B cell (primary cell): ENCODE measurements at regions not wholly inside any gene's neighbourhood (a gene's known extent, or its start where the extent isn't known, plus 50 kb on each side); places are given as distances from the start of the nearest gene placed in this dataset.

Source experiments
- ATAC-seq: fragments of 200-7000 bp; cut with Tn5 transposase; one replicate; pipeline ENCODE4 v1.10.0; 2021; ENCODE audit warnings: low read depth, mild to moderate bottlenecking, moderate number of reproducible peaks, moderate library complexity
- CTCF ChIA-PET: fragments of 350-600 bp; sonication (Branson Sonifier 250); formaldehyde crosslinking; loops from one replicate; lab custom pipeline; 2021; ENCODE audit warnings: antibody characterized with exemption, inconsistent platforms; lab: Charles Lee
- POLR2A ChIA-PET: fragments of 350-600 bp; sonication (Branson Sonifier 250); formaldehyde crosslinking; loops from one replicate; lab custom pipeline; 2021; ENCODE audit warnings: antibody characterized with exemption; lab: Charles Lee
- DNase-seq: peaks from one replicate; pipeline ENCODE4 v3.0.0; 2013
- H2AFZ ChIP-seq: 2 replicates; pipeline ENCODE4 v1.6.1; 2012; ENCODE audit warnings: mild to moderate bottlenecking, low read depth, low read length; ENCODE audit not compliant: insufficient read depth, poor library complexity, severe bottlenecking
- H3K27ac ChIP-seq, 2 donors: 1 replicate in 1 of 2; 2 replicates in 1 of 2; pipeline ENCODE4 v1.5.1; 2012 to 2013; ENCODE audit warnings: low read length in 2 of 2, mild to moderate bottlenecking in 2 of 2, moderate library complexity in 1 of 2
- H3K27me3 ChIP-seq, 4 experiments: fragments of 200-600 bp in 1 of 4; sonication (generic) in 1 of 4; replicated peaks in 1 of 4; 1 replicate in 2 of 4; 2 replicates in 2 of 4; pipeline versions ENCODE4 v1.6.1 to v1.7.0; 2013 to 2016; ENCODE audit warnings: low read length in 3 of 4, mild to moderate bottlenecking in 2 of 4, mixed read lengths in 1 of 4, moderate library complexity in 1 of 4; ENCODE audit not compliant: insufficient read depth in 4 of 4, control insufficient read depth in 3 of 4; ENCODE audit errors: control extremely low read depth in 1 of 4
- H3K36me3 ChIP-seq, 2 experiments: replicated peaks in 1 of 2; 1 replicate in 1 of 2; 2 replicates in 1 of 2; pipeline versions ENCODE4 v1.6.1 to v1.7.1; 2013; ENCODE audit warnings: low read length in 1 of 2; ENCODE audit not compliant: insufficient read depth in 2 of 2, control insufficient read depth in 1 of 2; ENCODE audit errors: control extremely low read depth in 1 of 2, extremely low read depth in 1 of 2
- H3K4me1 ChIP-seq, 2 donors: fragments of 200-600 bp in 1 of 2; sonication (generic) in 1 of 2; 1 replicate in 1 of 2; 2 replicates in 1 of 2; pipeline versions ENCODE4 v1.5.1 to v1.6.1; 2013 to 2017; ENCODE audit warnings: low read length in 2 of 2; ENCODE audit not compliant: control insufficient read depth in 2 of 2, insufficient read depth in 2 of 2
- H3K4me2 ChIP-seq: replicated peaks from 2 replicates; pipeline ENCODE3; 2012; ENCODE audit warnings: mild to moderate bottlenecking, low read depth, low read length; ENCODE audit not compliant: poor library complexity, severe bottlenecking
- H3K4me3 ChIP-seq, 5 experiments: fragments of 200-600 bp in 1 of 5; sonication (generic) in 1 of 5; 1 replicate in 3 of 5; 2 replicates in 2 of 5; pipeline versions ENCODE4 v1.5.1 to v1.7.0; 2011 to 2016; ENCODE audit warnings: low read length in 4 of 5, mild to moderate bottlenecking in 4 of 5, low read depth in 2 of 5, control low read depth in 1 of 5, moderate library complexity in 1 of 5; ENCODE audit not compliant: insufficient read depth in 1 of 5; ENCODE audit errors: control extremely low read depth in 1 of 5, extremely low read depth in 1 of 5
- H3K79me2 ChIP-seq: fragments of 200-600 bp; sonication (generic); one replicate; pipeline ENCODE4 v1.6.0; 2016; ENCODE audit warnings: low read length; ENCODE audit not compliant: control insufficient read depth, insufficient read depth
- H3K9ac ChIP-seq: fragments of 200-600 bp; sonication (generic); 2 replicates; pipeline ENCODE4 v1.6.1; 2017; ENCODE audit warnings: mild to moderate bottlenecking, low read length, moderate library complexity
- H3K9me3 ChIP-seq, 3 donors: one replicate each; pipeline versions ENCODE4 v1.6.1 to v1.7.1; 2013; ENCODE audit warnings: low read length in 2 of 3; ENCODE audit not compliant: control insufficient read depth in 2 of 3, insufficient read depth in 1 of 3; ENCODE audit errors: control extremely low read depth in 1 of 3
- H4K20me1 ChIP-seq: 2 replicates; pipeline ENCODE4 v1.6.0; 2012; ENCODE audit warnings: mild to moderate bottlenecking, low read length; ENCODE audit not compliant: insufficient read depth, control insufficient read depth, poor library complexity, severe bottlenecking
- H3K27ac Mint-ChIP-seq: one replicate; pipeline ENCODE4 v1.8.0; 2021; ENCODE audit warnings: mixed read lengths
- H3K27me3 Mint-ChIP-seq: one replicate; pipeline ENCODE4 v1.8.0; 2021; ENCODE audit warnings: mixed read lengths
- H3K4me1 Mint-ChIP-seq: one replicate; pipeline ENCODE4 v1.8.0; 2021; ENCODE audit warnings: mixed read lengths
- H3K4me3 Mint-ChIP-seq: one replicate; pipeline ENCODE4 v1.8.0; 2021; ENCODE audit warnings: mixed read lengths
- H3K9me3 Mint-ChIP-seq: one replicate; pipeline ENCODE4 v1.8.0; 2022; ENCODE audit warnings: mixed read lengths; ENCODE audit not compliant: insufficient read depth
- CTCF ChIP-seq: fragments of 200-600 bp; IDR thresholded peaks from one replicate; pipeline ENCODE4 v1.8.0; 2022; ENCODE audit warnings: antibody characterized with exemption, mild to moderate bottlenecking
- EZH2 ChIP-seq: IDR thresholded peaks from 2 replicates; pipeline ENCODE4 v1.6.1; 2012; ENCODE audit warnings: borderline replicate concordance, low read depth, mild to moderate bottlenecking, moderate library complexity, low read length; ENCODE audit not compliant: insufficient read depth, poor library complexity, severe bottlenecking
- WGBS: methylation state at CpG from one replicate; pipeline ENCODE4 v1.1.5; 2013; ENCODE audit warnings: missing lambda C conversion rate; ENCODE audit not compliant: insufficient coverage; 5-methylcytosine and 5-hydroxymethylcytosine counted together
- intact Hi-C: fragments of 100-400 bp; cut with micrococcal nuclease; formaldehyde crosslinking; loops from one replicate; pipeline ENCODE4 v1.10.0; 2022

- Histone ChIP-seq H2AFZ (no peak overlapping the region), H3K4me3 (no peak overlapping the region), H3K27ac (no peak overlapping the region), H3K36me3 (no peaks in the 10 kb centered on the region), H3K79me2 (no peaks in the 10 kb centered on the region), H3K9ac (no peak overlapping the region), H3K9me3 (no peaks in the 10 kb centered on the region), H4K20me1 (no peaks in the 10 kb centered on the region), H3K27me3 (no peaks in the 10 kb centered on the region), H3K4me2 (no peak overlapping the region), H3K4me1 (no peaks in the 10 kb centered on the region)
- intact Hi-C loops: no loop called here
- Mint-ChIP-seq H3K9me3 (peaks cover 3% of the 10 kb centered on the region), H3K4me1 (no peaks in the 10 kb centered on the region), H3K4me3 (no peak overlapping the region), H3K27me3 (no peaks in the 10 kb centered on the region), H3K27ac (no peak overlapping the region)
- no peak for ATAC-seq
- WGBS: no CpG with 5 or more reads among the region's 2 CpGs
- TF ChIP-seq EZH2: no peak
- no peak for TF ChIP-seq CTCF
- ChIA-PET CTCF (no interaction called here), POLR2A (no interaction called here)
- no peak for DNase-seq
These were observed 209.1 kb upstream of the BMP2 start for GRCh38 chr20:6558341-6558740.

GRCh38 chr20:6533761-6534479 is 233.6 kb upstream of the BMP2 start:
- CTCF ChIA-PET: no interaction called here
- ATAC-seq: no peak
- intact Hi-C loops: no loop called here

More at GRCh38 chr20:6533761-6534479, 233.6 kb upstream of the BMP2 start:
- H2AFZ ChIP-seq: no peak overlapping the region
- H3K9me3 ChIP-seq: no peaks in the 10 kb centered on the region
- H4K20me1 ChIP-seq: no peaks in the 10 kb centered on the region
- no peak overlapping the region for H3K4me2 ChIP-seq
- Mint-ChIP-seq H3K4me3 (no peak overlapping the region), H3K27me3 (no peaks in the 10 kb centered on the region), H3K9me3 (no peaks in the 10 kb centered on the region), H3K27ac (no peak overlapping the region), H3K4me1 (no peaks in the 10 kb centered on the region)
- H3K4me3 ChIP-seq: no peak overlapping the region
- WGBS: 97% methylated on average over 10 of the region's 17 CpGs
- POLR2A ChIA-PET: no interaction called here
- no peaks in the 10 kb centered on the region for H3K27me3 ChIP-seq
- H3K27ac ChIP-seq: no peak overlapping the region
- DNase-seq: no peak
- H3K79me2 ChIP-seq: no peaks in the 10 kb centered on the region
- H3K36me3 ChIP-seq: no peaks in the 10 kb centered on the region
- H3K4me1 ChIP-seq: no peaks in the 10 kb centered on the region
- H3K9ac ChIP-seq: no peak overlapping the region
- TF ChIP-seq CTCF (no peak), EZH2 (no peak)
